ENCODE measurements at regions not wholly inside any gene's neighbourhood (a gene's known extent, or its start where the extent isn't known, plus 50 kb on each side); places are given as distances from the start of the nearest gene placed in this dataset.

GRCh38 chr6:23842760-23843159 is 283.3 kb upstream of the NRSN1 start:
- TF ChIP-seq CTCF (IDR thresholded peaks at IDR 0.05) (no peak), EP300 (IDR thresholded peaks at IDR 0.05) (no peak), POLR2AphosphoS5 (IDR thresholded peaks at IDR 0.05) (no peak)

Measured in sigmoid colon (tissue), 4 donors.